Activated CD4-positive, alpha-beta T cell treated with anti-CD3 and anti-CD28 coated beads, Interleukin-10, Interleukin-2, amounts not matched to agents 100 ng/mL and 50 ng/mL, durations not matched to agents 16 hours and 8 hours (primary cell): ENCODE measurements at regions not wholly inside any gene's neighbourhood (a gene's known extent, or its start where the extent isn't known, plus 50 kb on each side); places are given as distances from the start of the nearest gene placed in this dataset.
"Not testable (repeated sequence)": the region's sequence is repeated elsewhere in the genome, so short reads cannot be mapped to it uniquely, and the experiment has no call there.

Experiments
- DNase-seq: peaks from one replicate; pipeline ENCODE4 v3.0.0-alpha.2; 2020

DNA sequence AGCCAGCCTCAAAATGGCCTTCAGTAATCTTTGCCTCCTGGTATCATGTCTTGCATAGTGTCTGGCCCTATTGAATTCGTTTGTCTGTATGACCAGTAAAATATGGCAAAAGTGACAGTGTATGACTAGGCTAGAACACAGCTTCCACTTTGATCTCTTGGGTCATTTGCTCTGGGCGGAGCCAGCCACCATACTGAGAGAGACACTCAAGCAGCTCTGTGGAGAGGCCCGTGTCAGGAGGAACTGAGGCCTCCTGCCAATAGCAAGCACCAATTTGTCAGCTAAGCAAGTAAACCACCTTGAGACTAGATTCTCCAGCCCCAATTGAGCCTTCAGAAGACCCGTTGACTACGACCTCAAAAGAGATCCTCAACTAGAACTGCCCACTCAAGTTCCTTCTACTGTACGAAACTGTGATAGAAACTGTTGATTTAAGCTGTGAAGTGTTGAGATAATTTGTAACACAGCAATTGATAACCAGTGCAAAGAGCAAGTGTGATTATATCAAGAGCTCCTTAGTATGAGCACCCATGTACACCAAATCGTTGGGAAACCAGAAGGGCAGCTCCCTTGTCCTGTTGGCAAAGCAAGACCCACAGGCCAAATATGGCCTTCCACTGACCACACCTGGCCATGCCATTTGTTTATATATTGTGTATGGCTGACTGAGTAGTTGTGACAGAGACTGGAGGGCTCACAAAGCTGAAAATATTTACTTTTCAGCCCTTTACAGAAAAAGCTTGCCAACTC is 52.7 kb upstream of the SERBP1 start:
- DNase-seq = no peak

DNA sequence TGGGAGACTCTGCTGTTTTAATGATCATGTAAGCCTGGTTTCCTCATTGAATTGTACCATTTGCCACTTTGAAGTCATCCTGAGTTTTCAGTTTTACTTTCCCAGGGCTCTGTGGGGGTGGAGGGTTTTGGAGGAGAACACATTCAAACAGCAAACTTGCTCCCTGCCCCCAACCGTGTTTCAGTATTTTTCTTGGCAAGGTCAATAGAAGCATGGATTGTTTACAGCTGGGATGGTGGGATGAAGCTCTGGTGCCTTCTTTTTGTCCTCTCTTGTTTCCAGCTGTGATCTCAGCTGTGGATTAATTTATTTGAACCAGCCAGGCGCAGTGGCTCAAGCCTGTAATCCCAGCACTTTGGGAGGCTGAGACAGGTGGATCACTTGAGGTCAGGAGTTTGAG is 54.3 kb upstream of the SERBP1 start:
- no peak for DNase-seq

GRCh38 chr1:67485046-67485811 is 55.0 kb upstream of the SERBP1 start:
- DNase-seq = no peak

GRCh38 chr1:67489643-67490042 is 59.4 kb upstream of the SERBP1 start:
- DNase-seq = peak; percentile 15

GRCh38 chr1:67491280-67491679 is 61.1 kb upstream of the SERBP1 start:
- no peak for DNase-seq

DNA sequence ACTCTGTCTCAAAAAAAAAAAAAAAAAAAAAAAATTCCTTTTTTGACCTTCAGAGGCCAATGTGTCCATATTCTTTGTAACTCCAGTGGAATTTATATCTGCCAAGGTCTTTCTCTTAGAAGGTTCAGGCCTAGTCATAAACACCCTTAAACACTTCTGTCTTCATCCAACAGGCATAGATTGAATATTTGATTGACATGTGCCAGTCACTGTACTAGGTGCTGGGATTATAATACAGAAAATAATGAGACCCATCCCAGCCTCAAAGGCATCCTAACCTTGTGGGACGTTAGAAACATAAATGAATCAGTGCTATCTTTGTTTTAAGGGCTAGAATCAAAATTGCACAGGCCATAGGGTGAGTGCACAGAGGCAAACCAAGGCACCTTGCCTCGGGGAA is 62.9 kb upstream of the SERBP1 start:
- no peak for DNase-seq

DNA sequence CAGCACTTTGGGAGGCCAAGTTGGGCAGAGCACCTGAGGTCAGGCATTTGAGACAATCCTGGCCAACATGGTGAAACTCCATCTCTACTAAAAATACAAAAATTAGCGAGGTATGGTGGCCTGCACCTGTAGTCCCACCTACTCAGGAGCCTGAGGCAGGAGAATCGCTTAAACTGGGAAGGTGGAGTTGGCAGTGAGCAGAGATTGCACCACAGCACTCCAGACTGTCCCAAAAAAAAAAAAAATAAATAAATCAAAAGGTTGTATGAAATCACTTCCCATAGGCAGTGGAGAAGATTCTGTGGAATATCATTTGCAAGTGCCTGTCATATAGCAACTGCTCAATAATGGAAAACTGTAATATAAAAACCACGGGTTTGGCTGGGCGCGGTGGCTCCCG is 65.1 kb upstream of the SERBP1 start:
- no peak for DNase-seq

DNA sequence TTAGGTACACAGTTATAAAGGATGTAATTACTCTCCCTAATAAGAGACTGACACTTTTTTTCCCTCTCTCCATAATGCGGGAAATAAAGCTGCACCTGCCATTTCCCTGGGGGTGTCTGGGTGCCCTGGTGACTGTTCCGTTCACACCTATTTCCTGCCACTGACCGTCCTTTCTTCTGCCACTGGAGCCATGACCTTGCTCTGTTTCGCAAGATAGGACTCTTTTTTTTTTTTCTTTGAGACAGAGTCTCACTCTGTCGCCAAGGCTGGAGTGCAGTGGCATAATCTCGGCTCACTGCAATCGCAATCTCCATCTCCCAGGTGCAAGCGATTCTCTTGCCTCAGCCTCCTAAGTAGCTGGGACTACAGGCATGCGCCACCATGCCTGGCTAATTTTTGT is 66.1 kb upstream of the SERBP1 start:
- DNase-seq = no peak

GRCh38 chr1:67500413-67500959 is 70.3 kb upstream of the SERBP1 start:
- DNase-seq = peak; percentile 93

GRCh38 chr1:67503974-67504373 is 73.8 kb upstream of the SERBP1 start:
- DNase-seq = no peak

- DNase-seq = not testable (repeated sequence)
Measured at GRCh38 chr1:67513392-67514294, 83.4 kb upstream of the SERBP1 start.

DNA sequence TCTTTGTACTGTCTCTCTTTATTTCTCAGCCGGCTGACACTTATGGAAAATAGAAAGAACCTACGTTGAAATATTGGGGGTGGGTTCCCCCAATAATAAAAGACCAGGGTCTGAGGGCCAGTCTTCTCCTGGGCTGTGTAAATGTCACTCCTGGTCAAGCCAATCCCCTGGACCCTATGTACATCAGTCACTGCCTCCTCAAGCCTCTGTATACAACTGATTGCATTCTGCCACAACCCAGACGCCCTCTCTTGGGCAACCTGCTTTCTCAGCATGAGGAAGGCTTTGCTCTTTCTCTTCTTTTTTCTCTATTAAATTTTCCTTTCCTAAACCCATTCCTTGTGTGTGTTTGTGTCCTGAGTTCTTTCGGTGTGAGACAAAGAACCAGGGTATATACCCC is 84.1 kb upstream of the SERBP1 start:
- no peak for DNase-seq

DNA sequence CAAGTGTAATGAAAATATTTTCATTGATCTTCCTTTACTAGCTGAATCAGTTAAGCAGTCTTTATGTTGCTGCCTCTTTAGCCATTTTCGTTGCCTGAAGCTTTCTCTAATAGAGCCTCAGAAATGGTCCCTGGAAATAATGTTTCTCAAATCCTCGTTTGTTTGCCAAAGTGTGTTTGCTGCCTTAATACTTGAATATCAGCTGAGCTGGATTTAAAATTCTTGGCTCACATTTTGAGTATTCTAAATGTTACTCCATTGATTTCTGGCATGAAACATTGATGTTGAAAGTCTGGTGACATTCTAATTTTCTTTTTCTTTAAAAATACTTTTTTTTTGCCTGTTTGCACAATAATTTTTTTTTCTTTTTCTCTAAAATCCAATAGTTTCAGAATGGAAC is 84.6 kb upstream of the SERBP1 start:
- no peak for DNase-seq

DNA sequence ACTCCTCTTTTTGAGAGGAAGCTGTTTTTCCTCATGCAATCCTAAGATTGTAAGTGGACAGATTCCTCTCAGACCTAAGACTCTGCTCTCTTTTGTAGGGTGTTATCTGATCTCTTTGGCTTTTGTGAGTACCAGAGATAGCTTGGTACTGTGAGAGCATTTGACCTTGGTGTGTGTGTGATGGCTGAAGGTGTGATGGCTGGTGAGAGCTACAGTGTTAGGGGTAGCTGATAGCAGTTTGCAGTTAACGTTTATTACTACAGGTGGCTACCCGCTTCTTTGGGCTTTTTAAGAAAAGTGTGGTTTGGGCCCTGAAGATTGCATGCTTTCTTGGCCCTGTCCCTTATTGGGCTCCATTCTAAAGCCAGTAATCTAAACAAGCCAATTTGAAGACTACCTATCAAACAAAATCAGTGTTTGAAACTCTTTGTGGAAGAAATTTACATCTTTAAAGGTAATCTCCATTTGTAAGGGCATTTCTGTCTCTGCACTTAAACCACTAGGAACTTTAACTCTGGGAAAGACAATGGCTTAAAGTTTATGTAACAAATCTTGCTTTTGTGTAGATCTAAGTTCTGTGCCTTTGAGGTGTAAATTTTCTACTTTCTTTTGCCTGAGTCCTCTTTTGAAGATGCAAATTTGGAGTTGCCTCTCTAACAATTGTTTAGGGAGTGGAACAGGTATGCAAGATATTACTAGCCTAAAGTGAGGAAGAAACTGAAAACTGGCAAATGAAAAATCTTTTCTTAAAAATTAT is 85.3 kb upstream of the SERBP1 start:
- no peak for DNase-seq

GRCh38 chr1:67517046-67517445 is 86.8 kb upstream of the SERBP1 start:
- no peak for DNase-seq

DNA sequence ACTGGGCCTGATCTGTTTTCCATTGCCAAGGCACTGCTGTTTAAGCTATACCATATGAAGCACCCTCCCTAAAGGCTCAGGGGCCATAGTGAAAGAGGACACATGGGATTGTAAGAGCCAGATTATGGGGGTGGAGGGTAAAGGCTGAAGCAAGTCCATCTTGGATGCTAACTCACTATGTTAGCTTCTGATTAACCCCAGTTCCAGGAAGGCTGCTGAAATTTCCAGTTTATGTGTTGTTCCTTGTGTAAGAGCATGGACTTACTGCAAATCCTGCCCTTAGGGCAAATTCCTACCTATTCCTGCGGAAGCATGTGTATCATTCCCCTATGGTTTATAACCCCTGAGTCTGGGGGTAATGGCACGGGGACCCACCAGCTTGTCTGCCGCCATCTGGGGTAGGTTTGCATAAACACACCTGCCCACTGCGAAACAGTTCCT is 91.8 kb upstream of the SERBP1 start:
- no peak for DNase-seq

GRCh38 chr1:67522793-67523192 is 92.6 kb upstream of the SERBP1 start:
- DNase-seq = no peak

DNA sequence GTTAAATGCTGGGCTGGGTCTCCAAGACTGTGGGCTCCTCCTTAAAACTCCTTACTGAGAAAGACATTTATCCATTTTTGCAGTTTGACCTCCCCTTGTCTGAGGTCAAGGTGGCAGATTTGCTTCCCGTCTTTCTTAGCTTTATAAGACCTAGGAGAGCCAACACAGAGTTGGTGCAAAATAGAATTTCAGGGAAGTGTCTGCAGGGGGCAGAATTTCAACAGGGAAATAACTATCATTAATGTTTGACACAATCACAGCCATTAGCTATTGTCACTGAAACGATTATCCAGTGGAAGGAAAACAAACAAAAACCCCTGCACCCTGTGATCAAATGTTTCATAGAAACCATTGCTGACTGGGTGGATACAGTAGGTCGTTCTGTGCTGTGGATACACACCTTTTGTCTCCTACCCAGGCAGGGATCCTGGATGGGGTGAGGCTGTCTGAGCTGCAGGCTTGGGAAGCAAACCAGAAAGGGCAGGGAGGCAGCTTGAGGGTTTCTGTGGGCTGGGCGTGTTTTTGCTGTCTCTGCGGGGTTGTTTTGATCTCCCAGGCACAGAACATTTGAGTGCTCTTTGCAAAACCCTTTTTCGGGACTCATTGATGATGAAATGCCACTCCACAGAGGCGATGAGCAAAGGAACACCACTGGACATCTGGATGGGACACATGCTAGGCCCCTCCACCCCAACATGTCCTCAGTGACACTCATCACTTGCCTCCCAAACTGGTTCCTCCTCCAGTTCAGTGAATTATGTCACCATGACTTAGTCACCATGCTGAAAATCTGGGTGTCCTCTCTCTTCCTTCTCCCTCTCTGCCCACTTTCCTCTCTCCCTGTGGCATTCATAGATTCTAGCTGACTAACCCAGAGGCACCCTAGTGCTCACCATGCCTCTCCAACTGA is 94.2 kb upstream of the SERBP1 start:
- no peak for DNase-seq

DNA sequence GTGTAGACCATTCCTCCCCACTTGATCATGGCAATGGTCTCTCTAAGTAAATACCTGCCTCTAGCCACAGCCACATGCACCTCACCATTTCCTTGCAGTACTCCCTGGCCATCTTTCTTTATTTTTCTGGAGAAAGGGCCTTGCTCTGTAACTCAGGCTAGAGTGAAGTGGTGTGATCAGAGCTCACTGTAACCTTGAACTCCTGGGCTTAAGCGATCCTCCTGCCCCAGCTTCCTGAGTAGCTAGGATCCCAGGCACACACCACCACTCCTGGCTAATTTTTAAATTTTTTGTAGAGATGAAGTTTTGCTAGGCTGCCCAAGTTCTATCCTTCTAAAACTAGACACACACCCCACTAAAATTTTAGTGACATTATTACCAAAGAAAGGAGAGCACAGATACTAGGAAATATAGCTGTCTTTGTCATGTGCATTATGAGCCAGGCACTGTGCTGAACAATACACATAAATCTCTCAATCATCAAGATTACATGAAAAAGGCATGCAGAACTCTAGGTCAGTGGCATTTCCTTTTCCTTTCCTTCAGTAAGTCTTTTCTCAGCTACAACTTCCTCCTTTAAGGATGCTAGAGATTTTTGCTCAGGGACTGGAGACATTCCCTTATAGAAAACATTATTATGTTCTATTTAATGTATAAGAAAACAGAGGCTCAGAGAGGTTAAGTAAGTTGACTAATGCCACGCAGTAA is 95.0 kb upstream of the SERBP1 start:
- no peak for DNase-seq

- DNase-seq = no peak
Measured at GRCh38 chr1:67528141-67528540, 97.9 kb upstream of the SERBP1 start.

GRCh38 chr1:67530071-67530470 is 99.9 kb upstream of the SERBP1 start:
- DNase-seq = no peak
